Activated naive CD4-positive, alpha-beta T cell treated with anti-CD3 and anti-CD28 coated beads, Interleukin-2, amount 10 ng/mL, durations not matched to agents 7 days and 5 days (primary cell): ENCODE measurements at regions not wholly inside any gene's neighbourhood (a gene's known extent, or its start where the extent isn't known, plus 50 kb on each side); places are given as distances from the start of the nearest gene placed in this dataset.
"Not testable (repeated sequence)": the region's sequence is repeated elsewhere in the genome, so short reads cannot be mapped to it uniquely, and the experiment has no call there.

Experiments
- CTCF ChIA-PET: fragments of 350-600 bp; sonication (Branson Sonifier 250); formaldehyde crosslinking; loops from one replicate; lab custom pipeline; 2021; ENCODE audit warnings: antibody characterized with exemption; lab: Charles Lee
- DNase-seq: peaks from one replicate; pipeline ENCODE4 v3.0.0-alpha.2; 2020
- H3K27ac Mint-ChIP-seq: one replicate; pipeline ENCODE4 v1.8.0; 2021; ENCODE audit warnings: mild to moderate bottlenecking, moderate library complexity, mixed read lengths
- H3K27me3 Mint-ChIP-seq: one replicate; pipeline ENCODE4 v1.8.0; 2021; ENCODE audit warnings: mild to moderate bottlenecking, mixed read lengths
- H3K36me3 Mint-ChIP-seq: one replicate; pipeline ENCODE4 v1.8.0; 2021; ENCODE audit warnings: mixed read lengths
- H3K4me1 Mint-ChIP-seq: one replicate; pipeline ENCODE4 v1.8.0; 2021; ENCODE audit warnings: mixed read lengths
- H3K4me3 Mint-ChIP-seq: one replicate; pipeline ENCODE4 v1.8.0; 2021; ENCODE audit warnings: mild to moderate bottlenecking, moderate library complexity, mixed read lengths
- H3K9me3 Mint-ChIP-seq: one replicate; pipeline ENCODE4 v1.8.0; 2021; ENCODE audit warnings: mixed read lengths

- Mint-ChIP-seq H3K36me3 (no peaks in the 10 kb centered on the region), H3K9me3 (peaks cover 3% of the 10 kb centered on the region), H3K4me3 (no peak overlapping the region), H3K4me1 (no peaks in the 10 kb centered on the region), H3K27ac (no peak overlapping the region), H3K27me3 (peaks cover 5% of the 10 kb centered on the region)
- DNase-seq, result no peak
- CTCF ChIA-PET, result no interaction called here
Measured at GRCh38 chr15:23857028-23857641, 170.0 kb upstream of the NDN start.

- H3K4me1 Mint-ChIP-seq, result no peaks in the 10 kb centered on the region
- no peak for DNase-seq
- no peak overlapping the region for H3K27ac Mint-ChIP-seq
- peaks cover 3% of the 10 kb centered on the region for H3K9me3 Mint-ChIP-seq
- CTCF ChIA-PET, result no interaction called here
- H3K4me3 Mint-ChIP-seq, result no peak overlapping the region
- peaks cover 5% of the 10 kb centered on the region for H3K27me3 Mint-ChIP-seq
- H3K36me3 Mint-ChIP-seq, result no peaks in the 10 kb centered on the region
Measured at GRCh38 chr15:23859008-23859407, 171.9 kb upstream of the NDN start.

- no peak for DNase-seq
- Mint-ChIP-seq H3K27ac (no peak overlapping the region), H3K27me3 (peaks cover 5% of the 10 kb centered on the region), H3K9me3 (peaks cover 3% of the 10 kb centered on the region), H3K4me3 (no peak overlapping the region), H3K36me3 (no peaks in the 10 kb centered on the region), H3K4me1 (no peaks in the 10 kb centered on the region)
- CTCF ChIA-PET, result interaction anchor here (0.5 kb wide), 1 partner anchor 42 kb away, joined by 3 read pairs; no protein-coding TSS in a partner anchor
Measured at GRCh38 chr15:23860290-23861245, 173.5 kb upstream of the NDN start.

- H3K27ac Mint-ChIP-seq, result no peak overlapping the region
- DNase-seq, result no peak
- CTCF ChIA-PET, result interaction anchor here (1.3 kb wide), 1 partner anchor 223 kb away, joined by 3 read pairs; no protein-coding TSS in a partner anchor
- peaks cover 2% of the 10 kb centered on the region for H3K9me3 Mint-ChIP-seq
- H3K36me3 Mint-ChIP-seq, result no peaks in the 10 kb centered on the region
- H3K27me3 Mint-ChIP-seq, result peaks cover 6% of the 10 kb centered on the region
- H3K4me1 Mint-ChIP-seq, result no peaks in the 10 kb centered on the region
- no peak overlapping the region for H3K4me3 Mint-ChIP-seq
Measured at GRCh38 chr15:23866832-23867231, 179.7 kb upstream of the NDN start.

- Mint-ChIP-seq H3K9me3 (peaks cover 2% of the 10 kb centered on the region), H3K27ac (no peak overlapping the region), H3K36me3 (no peaks in the 10 kb centered on the region), H3K4me3 (no peak overlapping the region), H3K27me3 (peaks cover 6% of the 10 kb centered on the region), H3K4me1 (no peaks in the 10 kb centered on the region)
- DNase-seq, result no peak
- CTCF ChIA-PET, result no interaction called here
Measured at GRCh38 chr15:23869396-23869795, 182.3 kb upstream of the NDN start.

- H3K4me1 Mint-ChIP-seq, H3K36me3 Mint-ChIP-seq, H3K4me3 Mint-ChIP-seq, H3K27me3 Mint-ChIP-seq, DNase-seq, H3K27ac Mint-ChIP-seq, H3K9me3 Mint-ChIP-seq, CTCF ChIA-PET: not testable (repeated sequence)
Measured at GRCh38 chr15:23873613-23874012, 186.5 kb upstream of the NDN start.

GRCh38 chr15:23877502-23878412 lies 190.7 kb upstream of the NDN start:
- peak; percentile 55 for DNase-seq
- CTCF ChIA-PET, result interaction anchor here (0.6 to 0.9 kb wide), 2 partner anchors 9 to 215 kb away, joined by 3 to 4 read pairs; no protein-coding TSS in a partner anchor
- H3K4me1 Mint-ChIP-seq, result no peaks in the 10 kb centered on the region
- H3K36me3 Mint-ChIP-seq, result no peaks in the 10 kb centered on the region
- no peak overlapping the region for H3K27ac Mint-ChIP-seq
- no peaks in the 10 kb centered on the region for H3K9me3 Mint-ChIP-seq
- no peaks in the 10 kb centered on the region for H3K27me3 Mint-ChIP-seq
- no peak overlapping the region for H3K4me3 Mint-ChIP-seq

- H3K27me3 Mint-ChIP-seq, result no peaks in the 10 kb centered on the region
- CTCF ChIA-PET, result no interaction called here
- DNase-seq, result no peak
- H3K9me3 Mint-ChIP-seq, result peaks cover 2% of the 10 kb centered on the region
- no peak overlapping the region for H3K4me3 Mint-ChIP-seq
- H3K27ac Mint-ChIP-seq, result no peak overlapping the region
- no peaks in the 10 kb centered on the region for H3K4me1 Mint-ChIP-seq
- no peaks in the 10 kb centered on the region for H3K36me3 Mint-ChIP-seq
Measured at GRCh38 chr15:23881291-23881690, 194.2 kb upstream of the NDN start.

- Mint-ChIP-seq H3K27ac (no peak overlapping the region), H3K9me3 (peaks cover 11% of the 10 kb centered on the region), H3K4me3 (no peak overlapping the region), H3K36me3 (no peaks in the 10 kb centered on the region), H3K27me3 (no peaks in the 10 kb centered on the region), H3K4me1 (no peaks in the 10 kb centered on the region)
- DNase-seq, result no peak
- CTCF ChIA-PET, result no interaction called here
Measured at GRCh38 chr15:23890218-23890617, 203.1 kb upstream of the NDN start.

GRCh38 chr15:23897091-23897490 lies 210.0 kb upstream of the NDN start:
- Mint-ChIP-seq H3K36me3 (no peaks in the 10 kb centered on the region), H3K4me3 (no peak overlapping the region), H3K9me3 (peaks cover 24% of the 10 kb centered on the region), H3K27me3 (no peaks in the 10 kb centered on the region), H3K27ac (no peak overlapping the region), H3K4me1 (no peaks in the 10 kb centered on the region)
- no peak for DNase-seq
- CTCF ChIA-PET, result no interaction called here

GRCh38 chr15:23897531-23897930 lies 210.4 kb upstream of the NDN start:
- H3K27me3 Mint-ChIP-seq, result no peaks in the 10 kb centered on the region
- peaks cover 24% of the 10 kb centered on the region for H3K9me3 Mint-ChIP-seq
- H3K4me3 Mint-ChIP-seq, result no peak overlapping the region
- CTCF ChIA-PET, result no interaction called here
- no peak for DNase-seq
- H3K4me1 Mint-ChIP-seq, result no peaks in the 10 kb centered on the region
- H3K27ac Mint-ChIP-seq, result no peak overlapping the region
- no peaks in the 10 kb centered on the region for H3K36me3 Mint-ChIP-seq

- no peaks in the 10 kb centered on the region for H3K36me3 Mint-ChIP-seq
- no peak overlapping the region for H3K27ac Mint-ChIP-seq
- H3K9me3 Mint-ChIP-seq, result peaks cover 2% of the 10 kb centered on the region
- H3K4me1 Mint-ChIP-seq, result no peaks in the 10 kb centered on the region
- DNase-seq, result no peak
- H3K4me3 Mint-ChIP-seq, result no peak overlapping the region
- no peaks in the 10 kb centered on the region for H3K27me3 Mint-ChIP-seq
- CTCF ChIA-PET, result no interaction called here
Measured at GRCh38 chr15:23910030-23910429, 222.9 kb upstream of the NDN start.

- Mint-ChIP-seq H3K27ac (no peak overlapping the region), H3K4me1 (no peaks in the 10 kb centered on the region), H3K36me3 (no peaks in the 10 kb centered on the region), H3K27me3 (no peaks in the 10 kb centered on the region), H3K9me3 (peaks cover 2% of the 10 kb centered on the region), H3K4me3 (no peak overlapping the region)
- DNase-seq, result no peak
- CTCF ChIA-PET, result no interaction called here
Measured at GRCh38 chr15:23912191-23912590, 225.1 kb upstream of the NDN start.

GRCh38 chr15:23913081-23913480 lies 226.0 kb upstream of the NDN start:
- CTCF ChIA-PET, result no interaction called here
- no peaks in the 10 kb centered on the region for H3K4me1 Mint-ChIP-seq
- no peaks in the 10 kb centered on the region for H3K36me3 Mint-ChIP-seq

More at GRCh38 chr15:23913081-23913480, 226.0 kb upstream of the NDN start:
- no peak for DNase-seq
- Mint-ChIP-seq H3K4me3 (no peak overlapping the region), H3K27me3 (no peaks in the 10 kb centered on the region), H3K9me3 (peaks cover 2% of the 10 kb centered on the region), H3K27ac (no peak overlapping the region)
